ENCODE measurements at regions not wholly inside any gene's neighbourhood (a gene's known extent, or its start where the extent isn't known, plus 50 kb on each side); places are given as distances from the start of the nearest gene placed in this dataset.

DNA sequence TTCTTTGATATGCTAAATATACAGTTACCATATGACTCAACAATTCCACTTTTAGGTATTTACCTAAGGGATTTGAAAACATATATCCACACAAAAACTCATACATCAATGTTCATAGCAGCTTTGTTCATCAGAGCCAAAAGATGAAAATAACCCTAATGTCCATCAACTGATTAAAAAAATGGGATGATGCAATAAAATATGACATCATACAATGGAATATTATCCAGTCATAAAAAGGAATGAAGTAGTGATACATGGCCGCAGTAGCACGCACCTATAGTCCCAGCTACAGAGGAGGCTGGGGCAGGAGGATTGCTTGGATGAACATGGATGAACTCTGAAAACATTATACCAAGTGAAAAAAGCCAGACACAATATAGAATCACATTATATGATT, 101.4 kb upstream of the SIRPA start (continued):
- TF ChIP-seq, protein P1, sequence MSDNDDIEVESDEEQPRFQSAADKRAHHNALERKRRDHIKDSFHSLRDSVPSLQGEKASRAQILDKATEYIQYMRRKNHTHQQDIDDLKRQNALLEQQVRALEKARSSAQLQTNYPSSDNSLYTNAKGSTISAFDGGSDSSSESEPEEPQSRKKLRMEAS (CRISPR knock-in tag; IDR thresholded peaks at IDR 0.05): no peak
- no peak for TF ChIP-seq NR1H2 (CRISPR knock-in tag; IDR thresholded peaks at IDR 0.05)

DNA sequence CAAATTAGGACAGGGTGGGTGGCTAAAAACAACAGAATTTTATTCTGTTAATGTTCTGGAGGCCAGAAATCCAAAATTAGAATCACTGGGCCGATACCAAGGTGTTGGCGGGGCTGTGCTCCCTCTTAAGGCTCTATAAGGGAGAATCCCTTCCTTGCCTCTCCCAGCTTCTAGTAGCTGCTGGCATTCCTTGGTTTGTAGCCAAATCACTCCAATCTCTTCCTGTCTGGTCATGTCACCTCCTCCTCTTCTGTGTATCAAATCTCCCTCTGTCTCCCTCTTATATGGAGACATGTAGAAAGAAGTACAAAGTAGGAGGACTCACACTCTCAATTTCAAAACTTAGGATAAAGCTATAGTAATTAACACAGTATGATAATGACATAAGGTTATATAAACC, 102.9 kb upstream of the SIRPA start:
- no peaks in the 10 kb centered on the region for H3K9me3 Mint-ChIP-seq
- H3K27ac Mint-ChIP-seq: no peak overlapping the region
- ChIA-PET CTCF (interaction anchor here (1.3 to 2.2 kb wide), 2 partner anchors 10 to 15 kb away, joined by 4 to 6 read pairs; no protein-coding TSS in a partner anchor), POLR2A (no interaction called here)
- DNase-seq (ENCODE audit: low spot score) (no peak), ATAC-seq (no peak)
- no peak overlapping the region for H3K4me3 Mint-ChIP-seq
- H3K4me1 Mint-ChIP-seq: no peaks in the 10 kb centered on the region
- TF ChIP-seq, protein P2, sequence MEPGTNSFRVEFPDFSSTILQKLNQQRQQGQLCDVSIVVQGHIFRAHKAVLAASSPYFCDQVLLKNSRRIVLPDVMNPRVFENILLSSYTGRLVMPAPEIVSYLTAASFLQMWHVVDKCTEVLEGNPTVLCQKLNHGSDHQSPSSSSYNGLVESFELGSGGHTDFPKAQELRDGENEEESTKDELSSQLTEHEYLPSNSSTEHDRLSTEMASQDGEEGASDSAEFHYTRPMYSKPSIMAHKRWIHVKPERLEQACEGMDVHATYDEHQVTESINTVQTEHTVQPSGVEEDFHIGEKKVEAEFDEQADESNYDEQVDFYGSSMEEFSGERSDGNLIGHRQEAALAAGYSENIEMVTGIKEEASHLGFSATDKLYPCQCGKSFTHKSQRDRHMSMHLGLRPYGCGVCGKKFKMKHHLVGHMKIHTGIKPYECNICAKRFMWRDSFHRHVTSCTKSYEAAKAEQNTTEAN (CRISPR knock-in tag; IDR thresholded peaks at IDR 0.05): no peak
- H3K36me3 Mint-ChIP-seq: no peaks in the 10 kb centered on the region
- peaks cover 12% of the 10 kb centered on the region for H3K27me3 Mint-ChIP-seq (ENCODE audit: low read depth)

DNA sequence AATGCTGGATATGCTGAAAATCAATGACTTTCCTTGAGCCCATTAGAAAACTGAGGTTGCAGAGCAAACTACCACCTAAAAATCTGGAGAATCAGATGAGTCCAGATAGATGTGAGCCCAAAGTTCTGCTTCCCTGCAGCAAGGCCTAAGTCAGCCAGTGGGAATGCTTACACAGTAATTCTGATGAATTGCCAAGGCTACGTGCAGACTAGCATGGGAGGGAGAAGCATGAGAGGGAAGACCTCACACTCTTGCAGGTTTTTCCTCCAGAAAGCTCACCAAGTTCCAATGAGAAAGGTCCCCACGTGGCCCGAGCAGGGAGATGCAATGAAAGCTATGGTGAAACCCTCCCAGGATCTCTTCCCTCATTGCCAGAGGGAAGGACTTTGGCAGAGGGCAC, 104.8 kb upstream of the SIRPA start:
- Mint-ChIP-seq H3K4me1 (0 out of 2 replicates have a peak, but pooled peaks cover 3% of the 10 kb centered on the region), H3K27ac (no peak overlapping the region), H3K36me3 (no peaks in the 10 kb centered on the region), H3K4me3 (no peak overlapping the region), H3K9me3 (no peaks in the 10 kb centered on the region), H3K27me3 (ENCODE audit: low read depth) (peaks cover 13% of the 10 kb centered on the region)
- CTCF ChIA-PET: interaction anchor here (0.6 to 1.5 kb wide), 6 partner anchors 9 to 299 kb away, joined by 3 to 13 read pairs (median 4); no protein-coding TSS in a partner anchor
- ATAC-seq (no peak), DNase-seq (ENCODE audit: low spot score) (no peak)
- POLR2A ChIA-PET: no interaction called here
- TF ChIP-seq, protein P3, sequence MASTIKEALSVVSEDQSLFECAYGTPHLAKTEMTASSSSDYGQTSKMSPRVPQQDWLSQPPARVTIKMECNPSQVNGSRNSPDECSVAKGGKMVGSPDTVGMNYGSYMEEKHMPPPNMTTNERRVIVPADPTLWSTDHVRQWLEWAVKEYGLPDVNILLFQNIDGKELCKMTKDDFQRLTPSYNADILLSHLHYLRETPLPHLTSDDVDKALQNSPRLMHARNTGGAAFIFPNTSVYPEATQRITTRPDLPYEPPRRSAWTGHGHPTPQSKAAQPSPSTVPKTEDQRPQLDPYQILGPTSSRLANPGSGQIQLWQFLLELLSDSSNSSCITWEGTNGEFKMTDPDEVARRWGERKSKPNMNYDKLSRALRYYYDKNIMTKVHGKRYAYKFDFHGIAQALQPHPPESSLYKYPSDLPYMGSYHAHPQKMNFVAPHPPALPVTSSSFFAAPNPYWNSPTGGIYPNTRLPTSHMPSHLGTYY (CRISPR knock-in tag; IDR thresholded peaks at IDR 0.05): no peak
- TF ChIP-seq FOXJ3 (CRISPR knock-in tag; IDR thresholded peaks at IDR 0.05; ENCODE audit: borderline replicate concordance) (no peak), NR1H2 (CRISPR knock-in tag; IDR thresholded peaks at IDR 0.05) (no peak), RORB (CRISPR knock-in tag; IDR thresholded peaks at IDR 0.05) (no peak), ELF4 (CRISPR knock-in tag; IDR thresholded peaks at IDR 0.05; ENCODE audit: low read depth) (no peak), CREM (CRISPR knock-in tag; IDR thresholded peaks at IDR 0.05) (no peak), MXD4 (CRISPR knock-in tag; IDR thresholded peaks at IDR 0.05; ENCODE audit: borderline replicate concordance) (no peak), GTF2I (CRISPR knock-in tag; conservative IDR thresholded peaks at IDR 0.05) (no peak), ZNF423 (CRISPR knock-in tag; IDR thresholded peaks at IDR 0.05) (no peak), ZNF396 (CRISPR knock-in tag; IDR thresholded peaks at IDR 0.05; ENCODE audit: borderline replicate concordance) (no peak), FOXK1 (CRISPR knock-in tag; IDR thresholded peaks at IDR 0.05) (no peak)
- TF ChIP-seq, protein P4, sequence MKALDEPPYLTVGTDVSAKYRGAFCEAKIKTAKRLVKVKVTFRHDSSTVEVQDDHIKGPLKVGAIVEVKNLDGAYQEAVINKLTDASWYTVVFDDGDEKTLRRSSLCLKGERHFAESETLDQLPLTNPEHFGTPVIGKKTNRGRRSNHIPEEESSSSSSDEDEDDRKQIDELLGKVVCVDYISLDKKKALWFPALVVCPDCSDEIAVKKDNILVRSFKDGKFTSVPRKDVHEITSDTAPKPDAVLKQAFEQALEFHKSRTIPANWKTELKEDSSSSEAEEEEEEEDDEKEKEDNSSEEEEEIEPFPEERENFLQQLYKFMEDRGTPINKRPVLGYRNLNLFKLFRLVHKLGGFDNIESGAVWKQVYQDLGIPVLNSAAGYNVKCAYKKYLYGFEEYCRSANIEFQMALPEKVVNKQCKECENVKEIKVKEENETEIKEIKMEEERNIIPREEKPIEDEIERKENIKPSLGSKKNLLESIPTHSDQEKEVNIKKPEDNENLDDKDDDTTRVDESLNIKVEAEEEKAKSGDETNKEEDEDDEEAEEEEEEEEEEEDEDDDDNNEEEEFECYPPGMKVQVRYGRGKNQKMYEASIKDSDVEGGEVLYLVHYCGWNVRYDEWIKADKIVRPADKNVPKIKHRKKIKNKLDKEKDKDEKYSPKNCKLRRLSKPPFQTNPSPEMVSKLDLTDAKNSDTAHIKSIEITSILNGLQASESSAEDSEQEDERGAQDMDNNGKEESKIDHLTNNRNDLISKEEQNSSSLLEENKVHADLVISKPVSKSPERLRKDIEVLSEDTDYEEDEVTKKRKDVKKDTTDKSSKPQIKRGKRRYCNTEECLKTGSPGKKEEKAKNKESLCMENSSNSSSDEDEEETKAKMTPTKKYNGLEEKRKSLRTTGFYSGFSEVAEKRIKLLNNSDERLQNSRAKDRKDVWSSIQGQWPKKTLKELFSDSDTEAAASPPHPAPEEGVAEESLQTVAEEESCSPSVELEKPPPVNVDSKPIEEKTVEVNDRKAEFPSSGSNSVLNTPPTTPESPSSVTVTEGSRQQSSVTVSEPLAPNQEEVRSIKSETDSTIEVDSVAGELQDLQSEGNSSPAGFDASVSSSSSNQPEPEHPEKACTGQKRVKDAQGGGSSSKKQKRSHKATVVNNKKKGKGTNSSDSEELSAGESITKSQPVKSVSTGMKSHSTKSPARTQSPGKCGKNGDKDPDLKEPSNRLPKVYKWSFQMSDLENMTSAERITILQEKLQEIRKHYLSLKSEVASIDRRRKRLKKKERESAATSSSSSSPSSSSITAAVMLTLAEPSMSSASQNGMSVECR (CRISPR knock-in tag; IDR thresholded peaks at IDR 0.05; ENCODE audit: borderline replicate concordance): no peak
- TF ChIP-seq, protein P5, sequence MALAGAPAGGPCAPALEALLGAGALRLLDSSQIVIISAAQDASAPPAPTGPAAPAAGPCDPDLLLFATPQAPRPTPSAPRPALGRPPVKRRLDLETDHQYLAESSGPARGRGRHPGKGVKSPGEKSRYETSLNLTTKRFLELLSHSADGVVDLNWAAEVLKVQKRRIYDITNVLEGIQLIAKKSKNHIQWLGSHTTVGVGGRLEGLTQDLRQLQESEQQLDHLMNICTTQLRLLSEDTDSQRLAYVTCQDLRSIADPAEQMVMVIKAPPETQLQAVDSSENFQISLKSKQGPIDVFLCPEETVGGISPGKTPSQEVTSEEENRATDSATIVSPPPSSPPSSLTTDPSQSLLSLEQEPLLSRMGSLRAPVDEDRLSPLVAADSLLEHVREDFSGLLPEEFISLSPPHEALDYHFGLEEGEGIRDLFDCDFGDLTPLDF (CRISPR knock-in tag; IDR thresholded peaks at IDR 0.05): no peak
- TF ChIP-seq, protein P6, sequence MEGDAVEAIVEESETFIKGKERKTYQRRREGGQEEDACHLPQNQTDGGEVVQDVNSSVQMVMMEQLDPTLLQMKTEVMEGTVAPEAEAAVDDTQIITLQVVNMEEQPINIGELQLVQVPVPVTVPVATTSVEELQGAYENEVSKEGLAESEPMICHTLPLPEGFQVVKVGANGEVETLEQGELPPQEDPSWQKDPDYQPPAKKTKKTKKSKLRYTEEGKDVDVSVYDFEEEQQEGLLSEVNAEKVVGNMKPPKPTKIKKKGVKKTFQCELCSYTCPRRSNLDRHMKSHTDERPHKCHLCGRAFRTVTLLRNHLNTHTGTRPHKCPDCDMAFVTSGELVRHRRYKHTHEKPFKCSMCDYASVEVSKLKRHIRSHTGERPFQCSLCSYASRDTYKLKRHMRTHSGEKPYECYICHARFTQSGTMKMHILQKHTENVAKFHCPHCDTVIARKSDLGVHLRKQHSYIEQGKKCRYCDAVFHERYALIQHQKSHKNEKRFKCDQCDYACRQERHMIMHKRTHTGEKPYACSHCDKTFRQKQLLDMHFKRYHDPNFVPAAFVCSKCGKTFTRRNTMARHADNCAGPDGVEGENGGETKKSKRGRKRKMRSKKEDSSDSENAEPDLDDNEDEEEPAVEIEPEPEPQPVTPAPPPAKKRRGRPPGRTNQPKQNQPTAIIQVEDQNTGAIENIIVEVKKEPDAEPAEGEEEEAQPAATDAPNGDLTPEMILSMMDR (IDR thresholded peaks at IDR 0.05): no peak

All from WTC11 (cell line).